Adrenal gland (tissue), 5 donors: ENCODE measurements at regions not wholly inside any gene's neighbourhood (a gene's known extent, or its start where the extent isn't known, plus 50 kb on each side); places are given as distances from the start of the nearest gene placed in this dataset.

Source experiments
- CTCF ChIP-seq, 6 experiments: fragments of 450-650 bp in 4 of 6; fragments of 200-600 bp in 2 of 6; sonication (generic) in 1 of 6; IDR thresholded peaks; 1 replicate in 5 of 6; 2 replicates in 1 of 6; pipeline versions ENCODE4 v1.5.1 to v1.8.0; 2016 to 2021; ENCODE audit warnings: antibody characterized with exemption in 6 of 6, mild to moderate bottlenecking in 2 of 6, moderate library complexity in 1 of 6
- POLR2A ChIP-seq, 2 donors: fragments of 450-650 bp; IDR thresholded peaks; one replicate each; pipeline ENCODE4 v1.6.1; 2017; ENCODE audit warnings: antibody characterized with exemption in 2 of 2, mild to moderate bottlenecking in 2 of 2, moderate library complexity in 1 of 2
- donor health status: DM: no; HTN: no; CAD: no.

- TF ChIP-seq CTCF (IDR thresholded peaks at IDR 0.05) = no peak
- TF ChIP-seq POLR2A (IDR thresholded peaks at IDR 0.05) = no peak
Observed at GRCh38 chr4:93896516-93896915, 68.0 kb downstream of the ATOH1 start.
